HepG2 (cell line): ENCODE measurements at regions not wholly inside any gene's neighbourhood (a gene's known extent, or its start where the extent isn't known, plus 50 kb on each side); places are given as distances from the start of the nearest gene placed in this dataset.

Source experiments
- ATAC-seq: fragments of 200-7000 bp; cut with Tn5 transposase; 3 replicates; pipeline ENCODE4 v1.9.1; 2020; ENCODE audit warnings: mild to moderate bottlenecking, moderate library complexity
- BruUV-seq: library from RNA; stranded (reverse); fragments of 400-500 nt; replicated peaks from 2 replicates; lab custom pipeline; 2021; lab: Mats Ljungman, UMichigan
- CTCF ChIA-PET: fragments of 300-600 bp; formaldehyde crosslinking; extraction: SDS; loops from one replicate; lab custom pipeline; 2021; ENCODE audit warnings: low total read pairs, inconsistent platforms, low intra/inter-chr PET ratio; lab: Yijun Ruan, JAX
- POLR2A ChIA-PET: fragments of 350-600 bp; sonication (Branson Sonifier 250); formaldehyde crosslinking; loops from one replicate; lab custom pipeline; 2020; ENCODE audit warnings: antibody characterized with exemption, inconsistent platforms; lab: Yijun Ruan, JAX
- DNase-seq: peaks from one replicate; pipeline ENCODE4 v3.0.0-alpha.2; 2015; ENCODE audit warnings: low spot score
- FAIRE-seq: peaks from 3 replicates; lab custom pipeline; 2011; peaks lifted over from hg19 to GRCh38; lab: Jason Lieb, UNC
- H2AFZ ChIP-seq: one replicate; pipeline ENCODE4 v1.6.1; 2011; ENCODE audit warnings: low read length, inconsistent platforms
- H3K27ac ChIP-seq: fragments of 300-600 bp; 3 replicates; pipeline ENCODE4 v1.8.0; 2011; ENCODE audit warnings: mixed run types, mild to moderate bottlenecking, mixed read lengths, low read length, inconsistent platforms; ENCODE audit not compliant: insufficient read depth; ENCODE audit errors: extremely low read length
- H3K27me3 ChIP-seq, 2 experiments: fragments of 200-600 bp in 1 of 2; 2 replicates in 1 of 2; 3 replicates in 1 of 2; pipeline versions ENCODE4 v1.6.0 to v1.8.0; 2011; ENCODE audit warnings: low read length in 2 of 2, mild to moderate bottlenecking in 2 of 2, moderate library complexity in 2 of 2, inconsistent platforms in 1 of 2; ENCODE audit not compliant: insufficient read depth in 2 of 2, control insufficient read depth in 1 of 2
- H3K36me3 ChIP-seq, 2 experiments: fragments of 200-600 bp in 1 of 2; replicated peaks in 1 of 2; 2 replicates in 1 of 2; 3 replicates in 1 of 2; pipeline versions ENCODE4 v1.5.1 to v1.8.0; 2011; ENCODE audit warnings: low read length in 2 of 2, inconsistent platforms in 1 of 2; ENCODE audit not compliant: insufficient read depth in 2 of 2, control insufficient read depth in 1 of 2
- H3K4me1 ChIP-seq: 2 replicates; pipeline ENCODE4 v1.5.1; 2012; ENCODE audit warnings: low read length, inconsistent platforms; ENCODE audit not compliant: insufficient read depth
- H3K4me2 ChIP-seq: 2 replicates; pipeline ENCODE4 v1.6.0; 2011; ENCODE audit warnings: low read depth, low read length, inconsistent platforms
- H3K4me3 ChIP-seq, 3 experiments: fragments of 200-600 bp in 1 of 3; sonication (generic), shearing (Covaris generic) in 1 of 3; replicated peaks in 1 of 3; 2 replicates each; pipeline ENCODE4 v1.5.1; 2011 to 2016; ENCODE audit warnings: low read length in 3 of 3, inconsistent platforms in 2 of 3, low read depth in 2 of 3, mild to moderate bottlenecking in 2 of 3, control low read depth in 1 of 3, mixed read lengths in 1 of 3; ENCODE audit not compliant: insufficient read depth in 1 of 3
- H3K79me2 ChIP-seq: one replicate; pipeline ENCODE4 v1.6.1; 2011; ENCODE audit warnings: low read length, inconsistent platforms; ENCODE audit not compliant: insufficient read depth
- H3K9ac ChIP-seq: 2 replicates; pipeline ENCODE4 v1.6.0; 2011; ENCODE audit warnings: mild to moderate bottlenecking, low read depth, low read length, inconsistent platforms; ENCODE audit not compliant: insufficient read depth
- H3K9me3 ChIP-seq: 2 replicates; pipeline ENCODE4 v1.5.1; 2012; ENCODE audit warnings: mild to moderate bottlenecking, low read length
- H4K20me1 ChIP-seq: 2 replicates; pipeline ENCODE4 v1.6.0; 2011; ENCODE audit warnings: inconsistent platforms, mild to moderate bottlenecking, low read length, moderate library complexity; ENCODE audit not compliant: insufficient read depth
- DNMT1 ChIP-seq: sonication (generic); formaldehyde crosslinking; IDR thresholded peaks from 2 replicates; pipeline ENCODE4 v1.5.1; 2020; ENCODE audit warnings: mild to moderate bottlenecking, missing genetic modification reagents
- HNRNPK ChIP-seq: fragments of 200-400 bp; formaldehyde crosslinking; IDR thresholded peaks from 2 replicates; pipeline ENCODE4 v1.6.1; 2018; ENCODE audit warnings: low read length, low read depth, moderate library complexity, mild to moderate bottlenecking; ENCODE audit not compliant: poor library complexity, severe bottlenecking
- KDM5A ChIP-seq: fragments of 200-600 bp; sonication (generic); IDR thresholded peaks from 2 replicates; pipeline ENCODE4 v1.7.0; 2018; ENCODE audit warnings: antibody characterized with exemption, mild to moderate bottlenecking, low read length, borderline replicate concordance
- NCOA1 ChIP-seq: sonication (generic); formaldehyde crosslinking; IDR thresholded peaks from 2 replicates; pipeline ENCODE4 v1.9.0; 2021; ENCODE audit warnings: missing genetic modification reagents
- ZFP1 ChIP-seq: IDR thresholded peaks from 2 replicates; pipeline ENCODE4 v1.6.1; 2016
- ZNF431 ChIP-seq: sonication (generic); formaldehyde crosslinking; IDR thresholded peaks from 2 replicates; pipeline ENCODE4 v1.9.0; 2022; ENCODE audit warnings: missing genetic modification reagents, low read depth, mild to moderate bottlenecking, borderline replicate concordance
- WGBS: methylation state at CpG from one replicate; pipeline ENCODE4 v1.1.6; 2017; ENCODE audit warnings: low lambda C conversion rate; 5-methylcytosine and 5-hydroxymethylcytosine counted together
- in situ Hi-C: cut with HindIII; loops from 2 replicates; pipeline ENCODE4 v1.10.0; 2017; ENCODE audit warnings: low pct_unique_long_range_greater_than_20kb; ENCODE audit not compliant: extremely low pct_ligation_motif_present
- intact Hi-C: fragments of 100-400 bp; cut with micrococcal nuclease; formaldehyde crosslinking; loops from one replicate; pipeline ENCODE4 v1.10.0; 2022; ENCODE audit not compliant: unreplicated experiment
- TF ChIP-seq, protein P1 (sequence below): sonication (generic); formaldehyde crosslinking; IDR thresholded peaks from 2 replicates; pipeline ENCODE4 v1.9.0; 2021; ENCODE audit warnings: mild to moderate bottlenecking, missing genetic modification reagents

DNA sequence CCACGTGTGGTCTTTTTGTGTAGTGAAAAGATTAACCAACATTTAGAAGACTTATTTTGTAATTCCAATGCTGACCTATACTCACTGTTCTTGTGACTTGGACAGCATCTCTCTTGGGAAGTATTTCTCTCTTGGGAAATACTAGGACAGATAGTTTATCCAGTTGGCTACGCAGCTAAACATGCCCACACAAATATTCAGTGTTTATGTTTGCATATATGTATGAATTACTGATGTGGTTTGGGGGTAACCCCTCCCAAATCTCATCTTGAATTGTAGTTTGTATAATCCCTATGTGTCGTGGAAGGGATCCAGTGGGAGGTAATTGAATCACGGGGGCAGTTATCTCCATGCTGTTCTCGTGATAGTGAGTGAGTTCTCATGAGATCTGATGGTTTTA, 2062.3 kb upstream of the CELF4 start:
- Histone ChIP-seq H3K27ac (no peak overlapping the region), H2AFZ (no peak overlapping the region), H4K20me1 (no peaks in the 10 kb centered on the region), H3K27me3 (no peaks in the 10 kb centered on the region), H3K36me3 (no peaks in the 10 kb centered on the region; a peak in 1 of 5 replicates), H3K4me3 (no peak overlapping the region), H3K9ac (no peak overlapping the region), H3K79me2 (no peaks in the 10 kb centered on the region), H3K4me2 (no peak overlapping the region), H3K4me1 (peaks cover 9% of the 10 kb centered on the region; the same call in 1 of the 2 replicates), H3K9me3 (no peaks in the 10 kb centered on the region)
- ATAC-seq (no peak), FAIRE-seq (no peak), DNase-seq (no peak)
- 84% methylated on average over 5 of the region's 5 CpGs for WGBS
- intact Hi-C loops, result no loop called here
- BruUV-seq, result no TSS peak
- ChIA-PET POLR2A (no interaction called here), CTCF (no interaction called here)
- in situ Hi-C loops, result no loop called here
- TF ChIP-seq ZNF431 (CRISPR knock-in tag) (no peak), KDM5A (no peak), ZFP1 (CRISPR knock-in tag) (no peak), NCOA1 (CRISPR knock-in tag) (no peak), HNRNPK (no peak), DNMT1 (CRISPR knock-in tag) (no peak)
- TF ChIP-seq, protein P1, sequence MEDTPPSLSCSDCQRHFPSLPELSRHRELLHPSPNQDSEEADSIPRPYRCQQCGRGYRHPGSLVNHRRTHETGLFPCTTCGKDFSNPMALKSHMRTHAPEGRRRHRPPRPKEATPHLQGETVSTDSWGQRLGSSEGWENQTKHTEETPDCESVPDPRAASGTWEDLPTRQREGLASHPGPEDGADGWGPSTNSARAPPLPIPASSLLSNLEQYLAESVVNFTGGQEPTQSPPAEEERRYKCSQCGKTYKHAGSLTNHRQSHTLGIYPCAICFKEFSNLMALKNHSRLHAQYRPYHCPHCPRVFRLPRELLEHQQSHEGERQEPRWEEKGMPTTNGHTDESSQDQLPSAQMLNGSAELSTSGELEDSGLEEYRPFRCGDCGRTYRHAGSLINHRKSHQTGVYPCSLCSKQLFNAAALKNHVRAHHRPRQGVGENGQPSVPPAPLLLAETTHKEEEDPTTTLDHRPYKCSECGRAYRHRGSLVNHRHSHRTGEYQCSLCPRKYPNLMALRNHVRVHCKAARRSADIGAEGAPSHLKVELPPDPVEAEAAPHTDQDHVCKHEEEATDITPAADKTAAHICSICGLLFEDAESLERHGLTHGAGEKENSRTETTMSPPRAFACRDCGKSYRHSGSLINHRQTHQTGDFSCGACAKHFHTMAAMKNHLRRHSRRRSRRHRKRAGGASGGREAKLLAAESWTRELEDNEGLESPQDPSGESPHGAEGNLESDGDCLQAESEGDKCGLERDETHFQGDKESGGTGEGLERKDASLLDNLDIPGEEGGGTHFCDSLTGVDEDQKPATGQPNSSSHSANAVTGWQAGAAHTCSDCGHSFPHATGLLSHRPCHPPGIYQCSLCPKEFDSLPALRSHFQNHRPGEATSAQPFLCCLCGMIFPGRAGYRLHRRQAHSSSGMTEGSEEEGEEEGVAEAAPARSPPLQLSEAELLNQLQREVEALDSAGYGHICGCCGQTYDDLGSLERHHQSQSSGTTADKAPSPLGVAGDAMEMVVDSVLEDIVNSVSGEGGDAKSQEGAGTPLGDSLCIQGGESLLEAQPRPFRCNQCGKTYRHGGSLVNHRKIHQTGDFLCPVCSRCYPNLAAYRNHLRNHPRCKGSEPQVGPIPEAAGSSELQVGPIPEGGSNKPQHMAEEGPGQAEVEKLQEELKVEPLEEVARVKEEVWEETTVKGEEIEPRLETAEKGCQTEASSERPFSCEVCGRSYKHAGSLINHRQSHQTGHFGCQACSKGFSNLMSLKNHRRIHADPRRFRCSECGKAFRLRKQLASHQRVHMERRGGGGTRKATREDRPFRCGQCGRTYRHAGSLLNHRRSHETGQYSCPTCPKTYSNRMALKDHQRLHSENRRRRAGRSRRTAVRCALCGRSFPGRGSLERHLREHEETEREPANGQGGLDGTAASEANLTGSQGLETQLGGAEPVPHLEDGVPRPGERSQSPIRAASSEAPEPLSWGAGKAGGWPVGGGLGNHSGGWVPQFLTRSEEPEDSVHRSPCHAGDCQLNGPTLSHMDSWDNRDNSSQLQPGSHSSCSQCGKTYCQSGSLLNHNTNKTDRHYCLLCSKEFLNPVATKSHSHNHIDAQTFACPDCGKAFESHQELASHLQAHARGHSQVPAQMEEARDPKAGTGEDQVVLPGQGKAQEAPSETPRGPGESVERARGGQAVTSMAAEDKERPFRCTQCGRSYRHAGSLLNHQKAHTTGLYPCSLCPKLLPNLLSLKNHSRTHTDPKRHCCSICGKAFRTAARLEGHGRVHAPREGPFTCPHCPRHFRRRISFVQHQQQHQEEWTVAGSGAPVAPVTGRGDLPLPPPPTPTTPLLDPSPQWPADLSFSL (CRISPR knock-in tag), result no peak
